IPS-NIHi11 (cell line): ENCODE measurements at regions not wholly inside any gene's neighbourhood (a gene's known extent, or its start where the extent isn't known, plus 50 kb on each side); places are given as distances from the start of the nearest gene placed in this dataset.

Experiments used
- DNase-seq: peaks from one replicate; pipeline ENCODE4 v3.0.0; 2012; ENCODE audit warnings: mixed read lengths, low spot score

DNA sequence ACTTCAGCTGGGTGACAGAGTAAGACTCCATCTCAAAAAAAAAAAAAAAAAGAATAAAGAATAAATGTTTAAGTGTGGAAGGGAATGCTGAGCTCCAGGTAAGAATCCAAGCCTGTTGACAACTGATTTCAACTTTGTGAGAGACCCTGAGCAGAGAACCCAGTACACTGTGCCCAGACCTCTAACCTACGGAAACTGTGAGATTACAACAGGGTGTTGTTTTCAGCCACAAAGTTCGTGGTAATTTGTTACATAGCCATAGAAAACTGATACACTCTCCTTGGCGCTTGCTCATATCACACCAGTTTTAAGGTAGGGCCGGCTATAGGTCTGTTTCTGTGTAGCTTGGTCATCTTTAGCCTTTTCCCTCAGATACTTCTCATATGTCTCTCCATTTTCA lies 98.4 kb upstream of the PAPOLG start:
- DNase-seq = no peak

DNA sequence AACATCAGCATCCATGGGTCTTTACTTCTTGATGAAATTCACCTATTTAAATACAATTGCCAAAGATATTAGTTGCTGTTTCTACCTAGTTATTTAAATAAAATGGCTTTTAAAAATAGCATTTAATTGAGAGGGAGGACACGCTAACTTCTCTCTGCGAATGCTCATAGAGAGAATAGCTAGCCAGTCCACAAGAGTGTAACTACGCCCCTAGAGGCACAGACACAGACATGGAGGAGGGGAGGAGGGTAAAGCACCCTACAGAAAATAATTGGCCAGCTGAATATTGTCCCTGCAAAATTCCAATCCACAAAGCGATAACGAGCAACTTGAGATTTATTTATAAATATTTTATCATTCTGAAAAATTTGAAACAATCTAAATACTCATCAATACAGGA lies 97.0 kb upstream of the PAPOLG start:
- DNase-seq = no peak

DNA sequence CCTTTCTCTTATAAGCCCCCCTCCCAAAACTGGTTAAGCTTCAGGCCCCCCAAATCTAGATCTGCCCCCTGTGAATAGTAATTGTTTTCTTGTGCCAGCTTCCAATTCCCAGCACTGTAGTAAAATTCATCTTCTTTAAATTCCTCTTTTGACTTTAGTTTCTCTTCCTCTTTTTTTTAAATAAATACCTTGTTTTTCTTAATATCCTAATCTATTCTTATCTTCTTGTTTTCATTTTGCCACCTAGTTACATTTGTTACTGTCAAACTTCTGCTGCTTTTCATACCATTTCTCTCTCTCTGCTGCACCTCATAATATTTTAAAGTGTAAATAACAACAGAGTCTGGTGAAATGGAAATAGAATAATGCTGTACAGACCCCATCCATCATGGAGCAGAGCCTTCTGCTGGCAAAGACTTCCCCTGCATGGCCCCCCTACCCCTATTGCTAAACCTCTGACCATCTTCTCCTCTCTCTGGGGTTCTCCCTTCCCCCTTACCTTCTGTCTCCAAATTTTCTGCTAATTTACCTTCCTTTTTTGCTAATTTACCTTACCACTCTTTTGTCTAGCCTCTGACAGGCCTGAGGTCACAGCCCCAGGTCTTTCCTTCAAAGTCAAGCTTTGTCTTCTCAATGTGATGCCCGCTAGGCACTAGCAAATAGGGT lies 94.9 kb upstream of the PAPOLG start:
- DNase-seq = no peak

DNA sequence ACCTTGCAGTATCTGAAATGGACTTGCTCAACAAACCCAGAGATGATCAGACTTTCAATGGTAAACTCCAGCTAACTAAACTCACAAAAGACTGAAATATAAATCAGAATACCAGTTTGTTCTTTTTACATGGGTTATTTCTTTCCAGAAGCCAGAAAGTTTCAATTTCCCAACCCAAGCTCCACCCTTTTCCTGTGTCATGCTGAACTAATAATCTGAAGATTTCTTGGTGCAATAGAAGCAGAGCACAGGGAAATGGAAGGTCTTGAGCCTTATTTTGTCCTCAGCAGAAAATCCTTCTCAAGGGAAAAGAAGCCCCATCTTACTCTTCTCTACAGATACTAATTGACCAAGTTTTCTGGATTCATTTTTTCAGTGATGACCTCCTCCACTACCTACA lies 93.3 kb upstream of the PAPOLG start:
- DNase-seq = no peak

DNA sequence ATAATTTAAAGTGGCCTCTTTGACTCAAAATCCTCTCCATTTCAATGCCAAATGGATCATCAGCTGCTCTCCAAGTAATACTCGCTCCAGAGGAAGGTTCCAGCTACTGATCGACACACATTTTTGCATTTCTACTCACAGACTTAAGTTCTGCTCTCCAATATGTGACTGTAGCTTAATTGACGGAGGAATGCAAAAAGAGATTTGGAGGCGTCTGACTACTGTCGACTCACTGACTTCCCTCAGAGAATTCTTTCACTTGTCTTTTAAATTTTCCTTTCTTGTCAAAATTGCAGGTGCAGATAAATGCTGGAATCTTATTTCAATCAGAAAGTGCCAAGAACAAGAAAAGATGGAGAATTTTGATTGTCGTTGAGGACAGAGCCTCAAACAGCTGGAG lies 84.1 kb upstream of the PAPOLG start:
- no peak for DNase-seq

DNA sequence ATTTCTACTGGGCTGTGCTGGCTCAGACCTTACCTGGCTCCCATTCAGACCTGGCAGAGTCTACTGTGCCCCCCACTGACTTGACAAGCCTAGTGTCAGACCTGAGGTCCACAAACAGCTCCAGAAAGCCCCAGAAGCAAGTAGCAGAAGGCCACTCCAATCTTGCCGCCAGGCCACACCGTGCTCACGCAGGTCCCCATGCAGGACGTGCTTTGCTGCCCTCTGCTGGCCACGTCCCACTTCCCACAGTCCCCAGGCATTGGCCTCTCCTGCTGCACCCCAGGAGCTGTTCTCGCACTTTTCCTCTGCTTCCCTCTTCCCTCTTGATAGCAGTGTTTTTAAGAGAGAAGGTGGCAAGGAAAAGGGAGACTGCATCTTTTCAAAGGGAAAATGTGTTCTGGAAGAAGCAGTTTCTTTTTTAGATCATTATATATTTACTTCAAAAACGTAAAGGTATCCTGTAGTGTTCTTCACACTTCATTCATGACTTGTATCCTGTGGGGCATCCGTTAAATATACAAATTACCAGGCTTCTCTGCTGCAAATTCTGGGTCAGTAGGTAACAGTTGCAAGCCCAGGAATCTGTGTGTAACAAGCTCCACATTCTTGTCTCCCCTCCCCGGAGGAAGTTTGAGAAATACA lies 81.4 kb upstream of the PAPOLG start:
- DNase-seq = peak; percentile 88

DNA sequence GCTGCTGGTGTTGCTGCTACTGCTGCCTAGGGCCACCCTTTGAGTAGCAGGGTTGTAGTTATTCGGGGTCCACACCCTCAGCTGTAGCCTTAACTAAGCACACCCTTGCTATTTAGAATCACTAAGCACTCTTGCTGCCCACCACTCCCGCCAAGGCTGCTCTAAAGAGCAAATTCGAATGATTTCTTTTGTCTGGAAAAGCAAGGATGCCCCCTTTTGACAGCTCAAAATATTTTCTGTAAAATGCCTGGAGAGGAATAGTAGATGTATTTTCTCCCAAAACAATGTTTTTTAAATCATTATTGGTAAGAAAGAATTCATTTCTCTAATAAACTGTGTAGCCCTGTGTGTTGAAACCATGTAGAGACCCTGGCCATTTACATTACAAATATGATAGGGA lies 80.8 kb upstream of the PAPOLG start:
- no peak for DNase-seq

DNA sequence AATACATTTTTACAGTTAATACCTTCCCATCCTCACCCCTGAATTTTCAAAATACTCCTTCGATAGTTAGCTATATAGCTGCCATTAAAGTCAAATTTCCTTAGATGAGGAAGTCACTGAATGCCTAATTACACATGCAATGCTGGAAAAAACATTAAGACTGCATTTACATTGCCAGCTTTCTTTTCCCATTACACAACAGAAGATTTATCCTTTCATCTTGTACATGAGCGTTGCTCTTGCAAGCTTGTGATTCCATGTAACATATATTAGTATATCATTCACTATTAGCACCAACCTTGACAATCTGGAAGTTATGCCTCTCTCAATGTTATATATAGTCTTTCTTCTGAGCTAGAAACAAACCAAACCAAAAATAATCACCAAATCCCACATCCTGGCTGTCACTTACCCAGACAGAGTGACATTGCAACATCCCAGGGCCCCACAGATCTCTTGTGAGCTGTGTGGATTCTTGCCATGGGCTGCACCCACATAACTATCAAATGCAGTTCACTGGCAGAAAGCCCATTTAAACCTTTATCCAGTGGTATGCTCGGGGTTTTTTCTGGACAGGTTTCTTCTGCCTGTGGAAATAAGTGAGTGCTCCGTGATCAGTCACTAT lies 79.2 kb upstream of the PAPOLG start:
- DNase-seq = no peak

DNA sequence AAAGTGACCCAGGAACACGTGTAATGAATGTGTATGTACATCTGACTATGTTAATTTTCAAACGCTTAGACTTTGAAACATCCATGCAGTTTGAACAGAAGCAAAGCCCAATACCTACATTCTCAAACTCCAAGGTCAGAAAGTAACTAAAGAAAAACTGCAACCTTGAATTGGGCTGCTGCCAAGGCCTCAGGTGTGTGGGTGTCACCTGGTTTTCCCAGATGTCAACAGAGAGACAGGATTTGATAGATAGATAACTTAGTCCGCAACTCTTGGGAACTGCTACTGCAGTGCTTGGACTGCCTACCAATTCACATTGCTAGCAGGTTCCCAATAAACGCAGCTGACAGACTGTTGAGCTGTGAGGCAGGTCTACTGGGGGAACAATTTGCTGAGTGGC lies 78.7 kb upstream of the PAPOLG start:
- no peak for DNase-seq

DNA sequence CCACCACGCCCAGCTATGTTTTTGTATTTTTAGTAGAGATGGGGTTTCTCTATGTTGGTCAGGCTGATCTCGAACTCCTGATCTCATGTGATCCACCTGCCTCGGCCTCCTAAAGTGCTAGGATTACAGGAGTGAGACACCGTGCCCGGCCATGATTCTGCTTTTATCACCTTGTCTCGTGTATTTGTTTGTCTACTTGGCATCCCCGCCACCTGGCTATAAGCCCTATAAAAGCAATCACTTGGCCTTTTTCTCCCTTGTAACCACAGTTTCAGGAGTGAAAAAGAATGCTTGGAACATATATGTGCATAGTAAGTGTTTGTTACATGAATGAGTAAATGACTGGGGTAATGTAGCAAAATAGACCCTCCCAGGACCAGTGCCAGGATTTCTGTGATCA lies 77.5 kb upstream of the PAPOLG start:
- DNase-seq = no peak

DNA sequence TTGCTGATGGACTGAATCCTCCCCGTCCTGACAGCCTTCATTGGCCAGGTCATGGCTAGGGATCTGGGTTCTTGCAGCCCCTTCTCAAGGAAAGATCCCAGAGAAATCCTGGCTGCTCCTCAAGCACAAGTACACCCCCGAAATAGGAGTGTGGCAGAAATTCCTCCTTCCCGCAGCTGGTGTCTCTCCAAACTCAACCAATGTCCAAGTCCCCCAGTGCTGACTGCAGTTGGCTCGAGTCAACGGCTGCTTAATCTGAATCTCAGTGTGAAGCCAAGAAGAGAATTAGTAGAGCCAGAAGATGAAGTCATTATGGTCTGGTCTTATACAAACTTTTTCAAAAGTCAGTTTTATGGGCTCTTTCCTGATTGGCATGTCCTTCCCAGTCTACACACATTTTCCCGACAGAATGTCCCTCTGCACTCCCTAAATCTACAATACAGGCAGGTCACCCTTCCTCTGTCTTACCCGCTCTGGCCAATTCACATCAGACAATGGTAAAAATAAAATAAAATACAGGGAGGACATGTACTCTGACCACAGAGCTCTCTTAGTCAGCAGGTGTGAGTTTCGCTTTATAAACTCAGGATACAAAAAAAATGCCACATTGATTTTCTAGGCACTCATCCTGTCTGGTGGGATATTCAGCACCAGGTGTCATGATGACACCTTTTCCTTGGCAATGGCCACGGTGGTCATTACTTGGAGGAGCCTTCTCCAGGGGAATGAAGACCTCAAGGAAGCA lies 76.9 kb upstream of the PAPOLG start:
- no peak for DNase-seq

DNA sequence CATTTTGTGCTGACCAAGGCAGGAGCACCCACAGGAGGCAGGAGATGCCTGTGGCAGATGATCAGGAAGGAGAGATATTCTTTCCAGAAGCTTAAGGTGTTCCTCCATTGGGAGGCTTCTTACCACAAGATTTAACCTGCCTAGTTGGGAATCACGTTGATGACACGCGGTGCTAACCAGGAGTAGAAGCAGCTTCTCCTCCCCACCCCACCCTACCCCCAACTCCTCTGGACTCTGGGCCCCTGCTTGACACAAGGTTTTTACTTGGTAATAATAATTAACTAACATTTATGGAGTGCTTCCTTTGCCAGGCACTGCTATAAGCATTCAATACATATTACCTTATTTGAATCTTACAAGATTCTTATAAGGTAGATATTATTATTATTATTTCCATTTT lies 62.5 kb upstream of the PAPOLG start:
- no peak for DNase-seq

DNA sequence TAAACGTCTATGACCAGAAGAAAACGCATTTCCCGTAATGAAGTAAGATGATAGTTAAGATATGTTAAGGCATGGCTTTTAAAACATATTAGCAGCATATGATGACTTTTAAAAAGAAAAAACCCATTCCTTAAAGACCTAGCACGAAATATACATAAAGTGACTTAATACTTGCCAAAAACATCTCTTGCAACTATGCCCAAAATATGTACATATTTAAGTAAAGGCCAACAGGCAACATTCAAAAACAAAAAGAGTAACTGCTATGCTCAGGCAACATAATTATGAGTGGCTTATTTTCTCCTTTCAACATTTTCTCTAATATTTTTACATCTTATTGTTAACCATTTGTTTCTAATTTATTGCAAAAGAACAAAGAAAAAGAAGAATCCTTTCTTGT lies 60.3 kb upstream of the PAPOLG start:
- no peak for DNase-seq

DNA sequence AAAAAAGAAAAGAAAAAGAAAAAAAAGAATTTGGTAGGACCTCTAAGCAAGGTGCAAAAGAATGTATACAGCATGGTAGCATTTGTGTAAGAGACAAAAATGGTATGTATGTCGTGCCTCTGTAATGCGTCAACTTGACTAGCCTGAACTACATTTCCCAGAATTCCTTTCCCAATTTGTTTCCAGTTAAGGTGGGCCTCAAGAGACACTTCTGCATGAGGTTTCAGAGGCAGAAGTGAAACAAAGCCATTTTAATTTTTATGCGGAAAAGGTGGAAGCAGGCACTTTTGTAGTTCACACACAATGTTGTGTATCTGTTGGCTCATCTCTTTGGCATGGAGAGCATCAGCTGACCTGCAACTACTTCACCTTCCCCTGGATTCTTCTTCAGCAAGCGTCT lies 56.5 kb upstream of the PAPOLG start:
- no peak for DNase-seq

DNA sequence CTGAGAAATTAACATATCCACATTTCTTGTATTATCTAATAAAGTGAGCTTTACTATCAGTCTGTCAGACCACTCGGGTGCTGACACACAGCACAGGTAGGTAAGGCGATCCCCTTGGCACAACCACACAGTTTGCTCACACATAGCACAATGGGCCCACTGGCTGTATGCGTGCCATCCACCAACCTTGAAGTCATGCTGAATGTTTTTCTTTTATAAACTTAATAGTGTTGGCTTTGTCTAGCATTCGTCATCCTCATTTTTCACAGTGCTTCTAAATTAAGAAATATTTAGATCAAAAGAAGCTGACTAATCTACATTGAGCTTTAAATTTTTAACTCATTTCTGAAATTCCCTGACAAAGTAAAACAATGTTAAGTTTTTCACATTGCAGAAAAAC lies 50.0 kb upstream of the PAPOLG start:
- no peak for DNase-seq
